HAP-1 (cell line): ENCODE measurements at regions not wholly inside any gene's neighbourhood (a gene's known extent, or its start where the extent isn't known, plus 50 kb on each side); places are given as distances from the start of the nearest gene placed in this dataset.

ENCODE experiments used
- DNase-seq, 2 experiments: peaks; one replicate each; pipeline ENCODE4 v3.0.0-alpha.2; 2016 to 2020; ENCODE audit warnings: low spot score in 2 of 2
- H3K27me3 ChIP-seq: fragments of 250-450 bp; sonication (Bioruptor Pico); 2 replicates; pipeline ENCODE4 v1.5.1; 2020; ENCODE audit warnings: low read depth, mild to moderate bottlenecking, moderate library complexity
- H3K36me3 ChIP-seq: fragments of 250-450 bp; sonication (Bioruptor Pico); replicated peaks from 2 replicates; pipeline ENCODE4 v1.5.1; 2020; ENCODE audit warnings: mild to moderate bottlenecking
- H3K4me1 ChIP-seq: fragments of 250-450 bp; sonication (Bioruptor Pico); 2 replicates; pipeline ENCODE4 v1.5.1; 2020; ENCODE audit warnings: mild to moderate bottlenecking
- H3K4me3 ChIP-seq: fragments of 250-450 bp; sonication (Bioruptor Pico); 2 replicates; pipeline ENCODE4 v1.5.1; 2020; ENCODE audit warnings: mild to moderate bottlenecking, moderate library complexity
- H3K9me3 ChIP-seq: fragments of 250-450 bp; sonication (Bioruptor Pico); 2 replicates; pipeline ENCODE4 v1.5.1; 2020; ENCODE audit warnings: mild to moderate bottlenecking, moderate library complexity
- in situ Hi-C: fragments of 300-500 bp; cut with MboI; formaldehyde crosslinking; loops from 3 replicates; pipeline ENCODE4 v1.14.3; 2020; ENCODE audit warnings: low sequenced_read_pairs, inconsistent platforms, mixed read lengths

DNA sequence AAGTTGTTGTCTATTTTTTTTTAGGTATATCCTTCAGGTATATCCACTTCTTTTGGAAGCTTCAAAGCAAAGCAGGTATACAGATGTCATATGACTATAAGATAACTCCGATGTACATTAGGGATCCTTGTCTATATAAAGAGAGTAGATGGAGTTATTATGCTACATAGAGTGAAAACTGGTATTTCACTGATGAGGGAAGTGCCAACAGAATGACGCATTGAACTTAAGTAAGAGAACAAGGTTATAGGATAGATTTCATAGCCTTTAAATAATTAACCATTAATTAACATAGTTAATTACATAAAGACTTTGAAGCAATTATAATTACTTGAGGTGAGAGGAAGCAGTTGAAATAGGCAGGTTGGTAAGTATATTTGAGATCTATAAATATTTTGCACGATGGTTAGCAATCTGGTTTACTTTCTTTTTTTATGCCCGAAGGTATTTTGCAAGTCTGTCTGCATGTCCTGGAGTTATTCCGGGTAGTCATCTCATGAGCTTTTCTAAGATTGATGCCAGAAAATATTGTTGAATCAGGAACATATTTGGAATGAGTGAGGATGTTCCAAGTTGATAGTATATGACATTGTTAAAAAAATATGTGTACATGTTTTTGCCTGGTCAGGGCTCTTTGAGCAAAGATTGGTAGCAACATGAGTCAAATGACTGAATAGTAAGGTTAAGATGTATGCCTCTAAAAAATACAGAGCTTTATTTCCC lies 299.5 kb upstream of the KCNMB2 start:
- Histone ChIP-seq H3K27me3 (no peaks in the 10 kb centered on the region), H3K36me3 (no peaks in the 10 kb centered on the region), H3K4me1 (no peaks in the 10 kb centered on the region), H3K4me3 (no peak overlapping the region), H3K9me3 (no peaks in the 10 kb centered on the region)
- DNase-seq = no peak
- in situ Hi-C loops = no loop called here

GRCh38 chr3:178238179-178238578 lies 298.1 kb upstream of the KCNMB2 start:
- DNase-seq = peak in 1 of 2 experiments; percentile 8
- no peaks in the 10 kb centered on the region for H3K9me3 ChIP-seq
- in situ Hi-C loops = no loop called here
- H3K27me3 ChIP-seq = no peaks in the 10 kb centered on the region
- H3K4me3 ChIP-seq = no peak overlapping the region
- H3K36me3 ChIP-seq = no peaks in the 10 kb centered on the region
- no peaks in the 10 kb centered on the region for H3K4me1 ChIP-seq

- no peaks in the 10 kb centered on the region for H3K27me3 ChIP-seq
- no peaks in the 10 kb centered on the region for H3K4me1 ChIP-seq
- DNase-seq = no peak
- H3K4me3 ChIP-seq = no peak overlapping the region
- H3K36me3 ChIP-seq = no peaks in the 10 kb centered on the region
- no peaks in the 10 kb centered on the region for H3K9me3 ChIP-seq
- in situ Hi-C loops = no loop called here
Observed at GRCh38 chr3:178244733-178245709, 291.2 kb upstream of the KCNMB2 start.

DNA sequence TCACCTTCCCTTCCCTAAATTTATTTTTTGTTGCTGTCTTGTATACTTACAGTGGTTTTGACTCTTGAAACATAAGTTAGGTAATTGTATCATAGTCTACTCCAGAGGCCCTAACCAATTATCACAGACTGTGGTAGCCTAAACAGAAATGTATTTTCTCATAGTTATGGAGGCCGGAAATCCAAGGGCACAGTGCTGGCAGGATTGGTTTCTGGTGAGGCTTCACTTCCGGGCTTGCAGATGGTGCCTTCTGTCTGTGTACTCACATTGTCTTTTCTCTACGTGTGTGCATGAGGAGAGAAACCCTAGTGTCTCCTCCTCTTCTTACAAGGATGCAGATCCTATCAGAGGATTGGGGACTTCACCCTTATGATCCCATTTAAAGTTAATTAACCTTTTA lies 290.2 kb upstream of the KCNMB2 start:
- H3K4me3 ChIP-seq = no peak overlapping the region
- in situ Hi-C loops = no loop called here
- no peaks in the 10 kb centered on the region for H3K4me1 ChIP-seq
- no peaks in the 10 kb centered on the region for H3K36me3 ChIP-seq
- no peaks in the 10 kb centered on the region for H3K27me3 ChIP-seq
- H3K9me3 ChIP-seq = no peaks in the 10 kb centered on the region
- no peak for DNase-seq

- in situ Hi-C loops = no loop called here
- Histone ChIP-seq H3K27me3 (no peaks in the 10 kb centered on the region; the same call in 1 of the 2 replicates), H3K4me3 (no peak overlapping the region), H3K36me3 (no peaks in the 10 kb centered on the region), H3K4me1 (no peaks in the 10 kb centered on the region), H3K9me3 (no peaks in the 10 kb centered on the region)
- no peak for DNase-seq
Observed at GRCh38 chr3:178255315-178255714, 280.9 kb upstream of the KCNMB2 start.

GRCh38 chr3:178257491-178257890 lies 278.7 kb upstream of the KCNMB2 start:
- no peaks in the 10 kb centered on the region for H3K4me1 ChIP-seq
- no peaks in the 10 kb centered on the region for H3K9me3 ChIP-seq
- H3K36me3 ChIP-seq = no peaks in the 10 kb centered on the region
- no peaks in the 10 kb centered on the region; the same call in 1 of the 2 replicates for H3K27me3 ChIP-seq
- H3K4me3 ChIP-seq = no peak overlapping the region
- no peak for DNase-seq
- in situ Hi-C loops = no loop called here

- DNase-seq = no peak
- Histone ChIP-seq H3K4me1 (no peaks in the 10 kb centered on the region), H3K4me3 (no peak overlapping the region), H3K36me3 (no peaks in the 10 kb centered on the region), H3K9me3 (no peaks in the 10 kb centered on the region), H3K27me3 (no peaks in the 10 kb centered on the region; the same call in 1 of the 2 replicates)
- in situ Hi-C loops = no loop called here
Observed at GRCh38 chr3:178258121-178258520, 278.1 kb upstream of the KCNMB2 start.

GRCh38 chr3:178259703-178260102 lies 276.5 kb upstream of the KCNMB2 start:
- Histone ChIP-seq H3K9me3 (no peaks in the 10 kb centered on the region), H3K4me3 (no peak overlapping the region), H3K4me1 (no peaks in the 10 kb centered on the region), H3K36me3 (no peaks in the 10 kb centered on the region), H3K27me3 (no peaks in the 10 kb centered on the region; the same call in 1 of the 2 replicates)
- no peak for DNase-seq
- in situ Hi-C loops = no loop called here

DNA sequence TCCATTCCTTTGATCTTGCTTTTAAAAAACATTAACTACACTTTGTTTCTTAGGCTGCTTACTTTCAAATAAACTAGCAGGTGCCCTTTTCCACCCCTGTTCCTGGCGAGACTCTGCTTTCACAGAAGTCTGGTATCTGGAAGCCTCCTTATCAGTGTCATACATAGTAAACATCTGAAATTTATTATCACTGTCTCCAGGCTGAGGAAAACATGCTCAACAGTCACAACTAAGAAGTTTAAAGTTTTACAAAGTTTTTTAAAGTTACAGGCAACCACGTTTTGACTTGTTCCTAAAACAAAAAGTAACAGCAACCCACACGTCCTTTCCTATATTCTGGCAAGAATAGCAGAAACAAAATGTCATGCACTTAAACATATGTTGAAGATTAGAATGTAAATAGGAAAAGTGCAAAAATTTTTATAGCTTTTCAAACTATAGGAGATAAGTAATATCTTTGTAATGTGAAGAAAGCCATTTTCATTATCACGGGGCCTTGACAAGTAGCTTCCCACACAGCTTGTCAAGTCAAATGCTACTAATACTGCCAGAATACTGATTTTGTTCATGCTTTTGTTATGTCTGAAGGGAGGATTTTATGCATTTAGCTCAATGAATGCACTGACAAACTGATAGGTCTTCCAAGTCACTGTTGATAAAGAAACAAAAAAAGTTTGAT lies 275.2 kb upstream of the KCNMB2 start:
- no peak for DNase-seq
- Histone ChIP-seq H3K27me3 (no peaks in the 10 kb centered on the region; the same call in 1 of the 2 replicates), H3K4me3 (no peak overlapping the region), H3K36me3 (no peaks in the 10 kb centered on the region), H3K9me3 (no peaks in the 10 kb centered on the region), H3K4me1 (no peaks in the 10 kb centered on the region)
- in situ Hi-C loops = no loop called here

GRCh38 chr3:178263236-178263916 lies 272.9 kb upstream of the KCNMB2 start:
- Histone ChIP-seq H3K27me3 (no peaks in the 10 kb centered on the region; the same call in 1 of the 2 replicates), H3K4me3 (no peak overlapping the region), H3K9me3 (no peaks in the 10 kb centered on the region), H3K36me3 (no peaks in the 10 kb centered on the region), H3K4me1 (no peaks in the 10 kb centered on the region)
- DNase-seq = no peak
- in situ Hi-C loops = no loop called here

GRCh38 chr3:178267158-178267844 lies 268.9 kb upstream of the KCNMB2 start:
- DNase-seq = no peak
- H3K4me3 ChIP-seq = no peak overlapping the region
- H3K4me1 ChIP-seq = no peaks in the 10 kb centered on the region
- in situ Hi-C loops = no loop called here
- no peaks in the 10 kb centered on the region for H3K9me3 ChIP-seq
- no peaks in the 10 kb centered on the region for H3K36me3 ChIP-seq
- no peaks in the 10 kb centered on the region for H3K27me3 ChIP-seq

DNA sequence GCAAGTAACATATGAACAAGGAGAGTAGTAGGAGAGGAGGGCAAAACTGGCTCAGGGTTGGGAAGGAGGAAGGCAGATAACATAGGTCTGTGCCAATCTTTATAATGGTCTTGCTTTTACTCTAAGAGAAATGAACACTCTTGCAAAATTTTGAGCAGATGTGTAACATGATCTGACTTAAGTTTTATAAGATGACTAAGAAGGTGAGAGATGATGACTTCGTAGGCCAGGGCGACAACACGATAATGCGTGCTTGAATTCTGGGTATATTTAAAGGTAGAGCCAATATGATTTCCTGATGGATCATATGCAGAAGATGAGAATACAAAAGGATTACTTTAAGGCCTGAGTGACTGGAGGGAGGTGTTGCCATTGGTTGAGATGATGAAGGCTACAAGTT lies 265.4 kb upstream of the KCNMB2 start:
- no peaks in the 10 kb centered on the region for H3K27me3 ChIP-seq
- no peak overlapping the region for H3K4me3 ChIP-seq
- in situ Hi-C loops = no loop called here
- H3K9me3 ChIP-seq = no peaks in the 10 kb centered on the region
- H3K4me1 ChIP-seq = no peaks in the 10 kb centered on the region
- no peaks in the 10 kb centered on the region for H3K36me3 ChIP-seq
- no peak for DNase-seq
